Coronary artery (tissue), 2 donors: ENCODE measurements at regions not wholly inside any gene's neighbourhood (a gene's known extent, or its start where the extent isn't known, plus 50 kb on each side); places are given as distances from the start of the nearest gene placed in this dataset.

ENCODE experiments used
- DNase-seq: peaks from one replicate; pipeline ENCODE4 v3.0.0-alpha.2; 2017; ENCODE audit warnings: low spot score
- H3K27ac ChIP-seq, 2 donors: fragments of 200-600 bp; sonication (generic); one replicate each; pipeline ENCODE4 v1.5.1; 2016 to 2019
- H3K4me3 ChIP-seq: fragments of 200-600 bp; sonication (generic); 2 replicates; pipeline ENCODE4 v1.5.1; 2016; ENCODE audit warnings: mild to moderate bottlenecking, moderate library complexity
- CTCF ChIP-seq: fragments of 200-600 bp; sonication (generic); IDR thresholded peaks from one replicate; pipeline ENCODE4 v1.5.1; 2019; ENCODE audit warnings: antibody characterized with exemption

- Histone ChIP-seq H3K4me3 (no peak overlapping the region), H3K27ac (no peak overlapping the region)
- DNase-seq: no peak
- TF ChIP-seq CTCF: no peak
Observed at GRCh38 chr17:70920416-70920815, 751.1 kb downstream of the KCNJ2 start.

- H3K4me3 ChIP-seq: no peak overlapping the region
- no peak overlapping the region for H3K27ac ChIP-seq
- no peak for TF ChIP-seq CTCF
- no peak for DNase-seq
Observed at GRCh38 chr17:70922268-70922667, 752.9 kb downstream of the KCNJ2 start.

GRCh38 chr17:70924776-70925175 lies 755.4 kb downstream of the KCNJ2 start:
- no peak for DNase-seq
- TF ChIP-seq CTCF: no peak
- Histone ChIP-seq H3K4me3 (no peak overlapping the region), H3K27ac (no peak overlapping the region)

GRCh38 chr17:70929226-70929625 lies 759.9 kb downstream of the KCNJ2 start:
- no peak for DNase-seq
- Histone ChIP-seq H3K27ac (no peak overlapping the region), H3K4me3 (no peak overlapping the region)
- TF ChIP-seq CTCF: no peak

- TF ChIP-seq CTCF: no peak
- no peak for DNase-seq
- Histone ChIP-seq H3K27ac (no peak overlapping the region), H3K4me3 (no peak overlapping the region)
Observed at GRCh38 chr17:70934231-70934630, 764.9 kb downstream of the KCNJ2 start.

- H3K27ac ChIP-seq: no peak overlapping the region
- H3K4me3 ChIP-seq: no peak overlapping the region
- no peak for DNase-seq
- no peak for TF ChIP-seq CTCF
Observed at GRCh38 chr17:70934835-70935234, 765.5 kb downstream of the KCNJ2 start.

- Histone ChIP-seq H3K27ac (no peak overlapping the region), H3K4me3 (no peak overlapping the region)
- no peak for TF ChIP-seq CTCF
- DNase-seq: no peak
Observed at GRCh38 chr17:70936724-70937123, 767.4 kb downstream of the KCNJ2 start.
